CD4-positive, alpha-beta T cell (primary cell): ENCODE measurements at regions not wholly inside any gene's neighbourhood (a gene's known extent, or its start where the extent isn't known, plus 50 kb on each side); places are given as distances from the start of the nearest gene placed in this dataset.

Experiments
- ATAC-seq: fragments of 200-7000 bp; cut with Tn5 transposase; one replicate; pipeline ENCODE4 v1.10.0; 2022; ENCODE audit warnings: mild to moderate bottlenecking; ENCODE audit not compliant: poor library complexity
- CTCF ChIA-PET: fragments of 350-600 bp; sonication (Branson Sonifier 250); formaldehyde crosslinking; loops from one replicate; lab custom pipeline; 2021; ENCODE audit warnings: antibody characterized with exemption, inconsistent platforms; lab: Charles Lee
- POLR2A ChIA-PET: fragments of 350-600 bp; sonication (Branson Sonifier 250); formaldehyde crosslinking; loops from one replicate; lab custom pipeline; 2021; ENCODE audit warnings: antibody characterized with exemption, inconsistent platforms; lab: Charles Lee
- DNase-seq, 14 experiments: peaks; one replicate each; pipeline ENCODE4 v3.0.0-alpha.2; 2013 to 2020; ENCODE audit warnings: mixed read lengths in 2 of 14
- H3K27ac ChIP-seq, 2 donors: one replicate each; pipeline versions ENCODE4 v1.5.1 to v1.7.0; 2013; ENCODE audit warnings: low read length in 2 of 2, low read depth in 1 of 2, mild to moderate bottlenecking in 1 of 2
- H3K27me3 ChIP-seq, 2 experiments: 1 replicate in 1 of 2; 2 replicates in 1 of 2; pipeline versions ENCODE4 v1.6.1 to v1.7.0; 2013; ENCODE audit warnings: low read length in 2 of 2, control low read depth in 1 of 2, mild to moderate bottlenecking in 1 of 2, moderate library complexity in 1 of 2; ENCODE audit not compliant: insufficient read depth in 2 of 2, control insufficient read depth in 1 of 2
- H3K36me3 ChIP-seq: one replicate; pipeline ENCODE4 v1.6.1; 2013; ENCODE audit warnings: low read length, control low read depth; ENCODE audit not compliant: insufficient read depth
- H3K4me1 ChIP-seq: one replicate; pipeline ENCODE4 v1.6.1; 2013; ENCODE audit warnings: low read length, control low read depth; ENCODE audit not compliant: insufficient read depth
- H3K4me3 ChIP-seq: one replicate; pipeline ENCODE4 v1.5.1; 2013; ENCODE audit warnings: mild to moderate bottlenecking, low read length, moderate library complexity
- H3K9me3 ChIP-seq, 2 experiments: 1 replicate in 1 of 2; 2 replicates in 1 of 2; pipeline versions ENCODE4 v1.6.1 to v1.7.0; 2013; ENCODE audit warnings: low read length in 2 of 2, mild to moderate bottlenecking in 2 of 2, control low read depth in 1 of 2, moderate library complexity in 1 of 2; ENCODE audit not compliant: control insufficient read depth in 1 of 2, insufficient read depth in 1 of 2
- H3K27ac Mint-ChIP-seq: one replicate; pipeline ENCODE4 v1.8.0; 2020; ENCODE audit warnings: mixed read lengths
- H3K27me3 Mint-ChIP-seq: one replicate; pipeline ENCODE4 v1.8.0; 2021; ENCODE audit warnings: mixed read lengths
- H3K36me3 Mint-ChIP-seq: one replicate; pipeline ENCODE4 v1.8.0; 2021; ENCODE audit warnings: low read depth, mixed read lengths
- H3K4me1 Mint-ChIP-seq: one replicate; pipeline ENCODE4 v1.8.0; 2021; ENCODE audit warnings: low read depth, mixed read lengths
- H3K4me3 Mint-ChIP-seq: one replicate; pipeline ENCODE4 v1.8.0; 2020; ENCODE audit warnings: mild to moderate bottlenecking, mixed read lengths
- H3K9me3 Mint-ChIP-seq: one replicate; pipeline ENCODE4 v1.8.0; 2020; ENCODE audit warnings: mixed read lengths
- CTCF ChIP-seq: fragments of 200-600 bp; IDR thresholded peaks from one replicate; pipeline ENCODE4 v1.8.0; 2022; ENCODE audit warnings: antibody characterized with exemption, mild to moderate bottlenecking
- intact Hi-C, 2 experiments: fragments of 100-400 bp; cut with DNase I in 1 of 2; cut with micrococcal nuclease in 1 of 2; formaldehyde crosslinking; loops; one replicate each; pipeline versions ENCODE4 v1.15.1 to v1.9.0; 2023 to 2025; cut with DNase I, micrococcal nuclease

- no peaks in the 10 kb centered on the region for H3K36me3 ChIP-seq
- H3K4me1 ChIP-seq: no peaks in the 10 kb centered on the region
- Mint-ChIP-seq H3K36me3 (no peaks in the 10 kb centered on the region), H3K27ac (no peak overlapping the region), H3K27me3 (no peaks in the 10 kb centered on the region), H3K4me1 (no peaks in the 10 kb centered on the region), H3K4me3 (no peak overlapping the region), H3K9me3 (no peaks in the 10 kb centered on the region)
- intact Hi-C loops: no loop called here
- no peak for DNase-seq
- H3K27me3 ChIP-seq: no peaks in the 10 kb centered on the region
- POLR2A ChIA-PET: no interaction called here
- no peak for ATAC-seq
- no peak for TF ChIP-seq CTCF
- no peak overlapping the region for H3K27ac ChIP-seq
- H3K4me3 ChIP-seq: no peak overlapping the region
- CTCF ChIA-PET: no interaction called here
- no peaks in the 10 kb centered on the region for H3K9me3 ChIP-seq
Observed at GRCh38 chrX:106450405-106450804, 161.4 kb upstream of the RADX start.

GRCh38 chrX:106451933-106452332 is 159.8 kb upstream of the RADX start:
- no peaks in the 10 kb centered on the region for H3K36me3 Mint-ChIP-seq
- H3K27ac Mint-ChIP-seq: no peak overlapping the region
- H3K27me3 Mint-ChIP-seq: no peaks in the 10 kb centered on the region
- Histone ChIP-seq H3K36me3 (no peaks in the 10 kb centered on the region), H3K4me1 (no peaks in the 10 kb centered on the region), H3K9me3 (no peaks in the 10 kb centered on the region), H3K27ac (no peak overlapping the region), H3K27me3 (no peaks in the 10 kb centered on the region), H3K4me3 (no peak overlapping the region)
- H3K4me1 Mint-ChIP-seq: no peaks in the 10 kb centered on the region
- CTCF ChIA-PET: no interaction called here
- POLR2A ChIA-PET: no interaction called here
- DNase-seq (no peak), ATAC-seq (no peak)
- intact Hi-C loops: no loop called here
- no peaks in the 10 kb centered on the region for H3K9me3 Mint-ChIP-seq
- no peak overlapping the region for H3K4me3 Mint-ChIP-seq
- TF ChIP-seq CTCF: no peak

GRCh38 chrX:106454991-106455390 is 156.8 kb upstream of the RADX start:
- no peak overlapping the region for H3K4me3 Mint-ChIP-seq
- H3K27ac ChIP-seq: no peak overlapping the region
- no peaks in the 10 kb centered on the region for H3K27me3 ChIP-seq
- POLR2A ChIA-PET: no interaction called here
- H3K4me1 Mint-ChIP-seq: no peaks in the 10 kb centered on the region
- no peaks in the 10 kb centered on the region for H3K4me1 ChIP-seq
- H3K36me3 ChIP-seq: no peaks in the 10 kb centered on the region
- H3K9me3 ChIP-seq: no peaks in the 10 kb centered on the region
- CTCF ChIA-PET: no interaction called here
- no peak for TF ChIP-seq CTCF
- ATAC-seq (no peak), DNase-seq (no peak)
- H3K9me3 Mint-ChIP-seq: no peaks in the 10 kb centered on the region
- no peaks in the 10 kb centered on the region for H3K36me3 Mint-ChIP-seq
- intact Hi-C loops: no loop called here
- no peak overlapping the region for H3K4me3 ChIP-seq
- no peak overlapping the region for H3K27ac Mint-ChIP-seq
- H3K27me3 Mint-ChIP-seq: no peaks in the 10 kb centered on the region
